Neural cell (in vitro differentiated cells): ENCODE measurements at regions not wholly inside any gene's neighbourhood (a gene's known extent, or its start where the extent isn't known, plus 50 kb on each side); places are given as distances from the start of the nearest gene placed in this dataset.

Experiments used
- H2AFZ ChIP-seq: fragments of 200-600, 300-800 bp; sonication (generic), shearing (Covaris generic); 2 replicates; pipeline ENCODE4 v1.6.0; 2014; ENCODE audit warnings: low read depth, mild to moderate bottlenecking, antibody characterized with exemption, low read length, moderate library complexity
- H3F3A ChIP-seq: fragments of 200-600 bp; shearing (Covaris generic); 2 replicates; pipeline ENCODE4 v1.6.1; 2016; ENCODE audit warnings: mild to moderate bottlenecking, moderate library complexity, mixed read lengths, antibody characterized with exemption, low read length; ENCODE audit not compliant: insufficient read depth, poor library complexity, severe bottlenecking
- H3K27ac ChIP-seq: fragments of 200-600, 300-800 bp; sonication (generic), shearing (Covaris generic); 2 replicates; pipeline ENCODE4 v1.5.1; 2014; ENCODE audit warnings: mild to moderate bottlenecking, low read length, moderate library complexity
- H3K27me3 ChIP-seq: fragments of 300-800, 200-600 bp; sonication (generic), shearing (Covaris generic); 2 replicates; pipeline ENCODE4 v1.6.0; 2014; ENCODE audit warnings: mild to moderate bottlenecking, low read depth, low read length, moderate library complexity; ENCODE audit not compliant: insufficient read depth
- H3K36me3 ChIP-seq: fragments of 300-800, 200-600 bp; sonication (generic), shearing (Covaris generic); 2 replicates; pipeline ENCODE4 v1.5.1; 2014; ENCODE audit warnings: mild to moderate bottlenecking, antibody characterized with exemption, low read length, moderate library complexity; ENCODE audit not compliant: insufficient read depth
- H3K4me2 ChIP-seq: fragments of 300-800, 200-600 bp; sonication (generic), shearing (Covaris generic); 2 replicates; pipeline ENCODE4 v1.6.0; 2014; ENCODE audit warnings: mild to moderate bottlenecking, low read length
- H3K4me3 ChIP-seq: fragments of 300-800, 200-600 bp; sonication (generic), shearing (Covaris generic); 2 replicates; pipeline ENCODE4 v1.5.1; 2014; ENCODE audit warnings: mild to moderate bottlenecking, low read length, moderate library complexity
- H3K79me2 ChIP-seq: fragments of 200-600 bp; shearing (Covaris generic); replicated peaks from 2 replicates; pipeline ENCODE4 v1.6.0; 2014; ENCODE audit warnings: mild to moderate bottlenecking, low read length, moderate library complexity; ENCODE audit not compliant: insufficient read depth
- H3K9ac ChIP-seq: fragments of 300-800, 200-600 bp; sonication (generic), shearing (Covaris generic); 2 replicates; pipeline ENCODE4 v1.6.1; 2016; ENCODE audit warnings: mild to moderate bottlenecking, low read length, mixed read lengths
- H3K9me2 ChIP-seq: fragments of 200-600 bp; shearing (Covaris generic); 2 replicates; pipeline ENCODE4 v1.6.1; 2016; ENCODE audit warnings: mild to moderate bottlenecking, low read length, mixed read lengths; ENCODE audit not compliant: insufficient read depth
- H3K9me3 ChIP-seq: fragments of 200-600, 300-800 bp; sonication (generic), shearing (Covaris generic); 2 replicates; pipeline ENCODE4 v1.6.1; 2016; ENCODE audit warnings: mild to moderate bottlenecking, mixed run types, low read length, moderate library complexity, mixed read lengths
- H4K20me1 ChIP-seq: fragments of 200-600 bp; shearing (Covaris generic); 2 replicates; pipeline ENCODE4 v1.6.1; 2016; ENCODE audit warnings: mild to moderate bottlenecking, mixed run types; ENCODE audit not compliant: insufficient read depth
- CTCF ChIP-seq: fragments of 450-650 bp; IDR thresholded peaks from 2 replicates; pipeline ENCODE4 v1.5.1; 2014; ENCODE audit warnings: antibody characterized with exemption, mild to moderate bottlenecking, moderate library complexity; ENCODE audit not compliant: poor library complexity, severe bottlenecking
- EP300 ChIP-seq: fragments of 450-650 bp; conservative IDR thresholded peaks from 2 replicates; pipeline ENCODE4 v1.6.1; 2014; ENCODE audit warnings: antibody characterized with exemption, mild to moderate bottlenecking, moderate library complexity; ENCODE audit not compliant: poor library complexity, severe bottlenecking
- EZH2 ChIP-seq: fragments of 200-600, 300-800 bp; shearing (Covaris generic), sonication (generic); IDR thresholded peaks from 2 replicates; pipeline ENCODE4 v1.6.1; 2014; ENCODE audit warnings: antibody characterized with exemption, low read length, borderline replicate concordance, mild to moderate bottlenecking; ENCODE audit not compliant: insufficient read depth, poor library complexity, severe bottlenecking
- MXI1 ChIP-seq: fragments of 450-650 bp; conservative IDR thresholded peaks from 2 replicates; pipeline ENCODE4 v1.6.1; 2014; ENCODE audit warnings: antibody characterized with exemption, mild to moderate bottlenecking; ENCODE audit not compliant: poor library complexity, severe bottlenecking
- POLR2AphosphoS5 ChIP-seq: IDR thresholded peaks from 2 replicates; pipeline ENCODE4 v1.6.1; 2012
- RAD21 ChIP-seq: fragments of 450-650 bp; conservative IDR thresholded peaks from 2 replicates; pipeline ENCODE4 v1.6.1; 2014; ENCODE audit warnings: antibody characterized with exemption, mild to moderate bottlenecking, moderate library complexity
- REST ChIP-seq: IDR thresholded peaks from 2 replicates; pipeline ENCODE4 v1.6.1; 2012; ENCODE audit warnings: borderline replicate concordance
- SMC3 ChIP-seq: fragments of 450-650 bp; conservative IDR thresholded peaks from 2 replicates; pipeline ENCODE4 v1.6.1; 2014; ENCODE audit warnings: antibody characterized with exemption, mild to moderate bottlenecking, moderate library complexity; ENCODE audit not compliant: poor library complexity
- TAF1 ChIP-seq: IDR thresholded peaks from 2 replicates; pipeline ENCODE4 v1.6.1; 2012; ENCODE audit warnings: low read depth

GRCh38 chr20:48205281-48205782, 420.1 kb upstream of the SULF2 start:
- no peaks in the 10 kb centered on the region for H3K36me3 ChIP-seq
- H3K9me2 ChIP-seq = no peaks in the 10 kb centered on the region
- no peaks in the 10 kb centered on the region for H3F3A ChIP-seq
- no peak overlapping the region for H3K4me2 ChIP-seq
- no peak overlapping the region for H2AFZ ChIP-seq
- H3K27ac ChIP-seq = no peak overlapping the region
- H4K20me1 ChIP-seq = no peaks in the 10 kb centered on the region
- no peak overlapping the region for H3K4me3 ChIP-seq
- no peak for TF ChIP-seq EZH2
- TF ChIP-seq POLR2AphosphoS5 = no peak
- no peaks in the 10 kb centered on the region for H3K27me3 ChIP-seq
- no peak overlapping the region for H3K9ac ChIP-seq
- no peaks in the 10 kb centered on the region for H3K9me3 ChIP-seq
- H3K79me2 ChIP-seq = no peaks in the 10 kb centered on the region

GRCh38 chr20:48204499-48204898, 419.2 kb upstream of the SULF2 start:
- no peak overlapping the region for H3K27ac ChIP-seq
- TF ChIP-seq RAD21 (no peak), SMC3 (no peak), REST (no peak), POLR2AphosphoS5 (no peak), EP300 (no peak), CTCF (no peak), MXI1 (no peak), EZH2 (no peak), TAF1 (no peak)

GRCh38 chr20:48203252-48203651, 418.0 kb upstream of the SULF2 start:
- Histone ChIP-seq H3K79me2 (no peaks in the 10 kb centered on the region), H4K20me1 (no peaks in the 10 kb centered on the region), H3K4me2 (no peak overlapping the region), H3K9me2 (no peaks in the 10 kb centered on the region), H3K27me3 (no peaks in the 10 kb centered on the region), H3K4me3 (no peak overlapping the region), H2AFZ (no peak overlapping the region), H3K9me3 (no peaks in the 10 kb centered on the region), H3F3A (no peaks in the 10 kb centered on the region), H3K27ac (no peak overlapping the region), H3K36me3 (no peaks in the 10 kb centered on the region), H3K9ac (no peak overlapping the region)
- TF ChIP-seq SMC3 = no peak
- TF ChIP-seq POLR2AphosphoS5 = no peak
- no peak for TF ChIP-seq RAD21
- TF ChIP-seq EP300 = no peak
- no peak for TF ChIP-seq EZH2
- TF ChIP-seq TAF1 = no peak
- no peak for TF ChIP-seq CTCF
- TF ChIP-seq MXI1 = no peak
- TF ChIP-seq REST = no peak

More at GRCh38 chr20:48204499-48204898, 419.2 kb upstream of the SULF2 start:
- Histone ChIP-seq H3K9me2 (no peaks in the 10 kb centered on the region), H3K9me3 (no peaks in the 10 kb centered on the region), H3K27me3 (no peaks in the 10 kb centered on the region), H3K4me2 (no peak overlapping the region), H4K20me1 (no peaks in the 10 kb centered on the region), H3K36me3 (no peaks in the 10 kb centered on the region), H3K4me3 (no peak overlapping the region), H2AFZ (no peak overlapping the region), H3F3A (no peaks in the 10 kb centered on the region), H3K79me2 (no peaks in the 10 kb centered on the region), H3K9ac (no peak overlapping the region)
